ENCODE measurements at regions not wholly inside any gene's neighbourhood (a gene's known extent, or its start where the extent isn't known, plus 50 kb on each side); places are given as distances from the start of the nearest gene placed in this dataset.

DNA sequence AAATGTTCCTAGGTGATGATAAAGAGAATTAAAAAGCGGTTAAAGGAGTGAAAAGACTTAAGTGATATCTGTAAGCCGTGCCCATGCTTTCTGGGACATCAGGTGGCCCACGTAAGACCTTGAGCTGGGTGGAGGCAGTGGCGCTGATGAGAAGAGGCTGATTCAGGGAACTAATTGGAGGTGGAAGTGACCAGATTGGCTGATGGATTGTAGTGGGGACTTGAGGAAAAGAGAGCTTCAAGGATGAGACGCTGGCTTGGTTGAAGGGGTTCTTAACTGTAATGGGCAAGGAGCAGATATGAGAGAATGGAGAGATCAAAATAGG is 69.1 kb upstream of the EP300 start:
- Histone ChIP-seq H3K27me3 (no peaks in the 10 kb centered on the region), H3K27ac (peak overlapping the region in 4 of 5 donors; percentile 85 to 99 (median 98)), H3K4me1 (replicated peaks in 1 of 2) (peaks cover 8 to 14% of the 10 kb centered on the region in 2 donors), H3K36me3 (replicated peaks in 1 of 2) (no peaks in the 10 kb centered on the region), H3K4me3 (no peak overlapping the region), H3K9me3 (replicated peaks in 1 of 3) (no peaks in the 10 kb centered on the region)
- DNase-seq, result peak in 2 of 7 donors; percentile 14 to 17
- WGBS, 4 donors, result 72 to 86% (median 82%) methylated on average over 5 of the region's 5 CpGs
- TF ChIP-seq, protein P1, sequence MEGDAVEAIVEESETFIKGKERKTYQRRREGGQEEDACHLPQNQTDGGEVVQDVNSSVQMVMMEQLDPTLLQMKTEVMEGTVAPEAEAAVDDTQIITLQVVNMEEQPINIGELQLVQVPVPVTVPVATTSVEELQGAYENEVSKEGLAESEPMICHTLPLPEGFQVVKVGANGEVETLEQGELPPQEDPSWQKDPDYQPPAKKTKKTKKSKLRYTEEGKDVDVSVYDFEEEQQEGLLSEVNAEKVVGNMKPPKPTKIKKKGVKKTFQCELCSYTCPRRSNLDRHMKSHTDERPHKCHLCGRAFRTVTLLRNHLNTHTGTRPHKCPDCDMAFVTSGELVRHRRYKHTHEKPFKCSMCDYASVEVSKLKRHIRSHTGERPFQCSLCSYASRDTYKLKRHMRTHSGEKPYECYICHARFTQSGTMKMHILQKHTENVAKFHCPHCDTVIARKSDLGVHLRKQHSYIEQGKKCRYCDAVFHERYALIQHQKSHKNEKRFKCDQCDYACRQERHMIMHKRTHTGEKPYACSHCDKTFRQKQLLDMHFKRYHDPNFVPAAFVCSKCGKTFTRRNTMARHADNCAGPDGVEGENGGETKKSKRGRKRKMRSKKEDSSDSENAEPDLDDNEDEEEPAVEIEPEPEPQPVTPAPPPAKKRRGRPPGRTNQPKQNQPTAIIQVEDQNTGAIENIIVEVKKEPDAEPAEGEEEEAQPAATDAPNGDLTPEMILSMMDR (IDR thresholded peaks at IDR 0.05), result no peak
- TF ChIP-seq POLR2A (IDR thresholded peaks at IDR 0.05), result no peak
- intact Hi-C loops (cut with DNase I), result loop anchor here in 1 of 2 donors (5.0 kb wide), 1 partner anchor 69 kb away; the partner anchor contains the start of gene EP300

DNA sequence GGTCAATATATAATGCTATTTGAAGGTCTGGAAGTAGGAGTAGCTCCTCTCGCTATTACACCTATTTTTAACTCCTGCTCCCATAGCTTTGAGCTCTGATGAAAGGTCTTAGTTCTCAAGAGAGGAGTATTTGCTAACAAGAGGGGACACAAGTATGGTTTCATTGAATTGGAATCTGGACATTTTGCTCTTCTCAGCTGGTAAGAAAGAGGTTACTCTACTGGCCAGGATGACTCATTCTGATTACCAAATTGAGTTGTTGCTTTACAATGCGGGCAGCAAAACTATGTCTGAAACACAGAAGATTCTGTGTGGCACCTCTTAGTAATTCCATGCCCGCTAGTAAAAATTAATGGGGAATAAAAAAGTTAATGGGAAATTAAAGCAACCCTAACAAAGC is 63.6 kb upstream of the EP300 start:
- Histone ChIP-seq H3K27me3 (no peaks in the 10 kb centered on the region), H3K9me3 (replicated peaks in 1 of 3) (no peaks in the 10 kb centered on the region), H3K36me3 (replicated peaks in 1 of 2) (no peaks in the 10 kb centered on the region), H3K4me3 (no peak overlapping the region), H3K27ac (peak overlapping the region in 1 of 5 donors; percentile 65), H3K4me1 (replicated peaks in 1 of 2) (no peaks in the 10 kb centered on the region)
- intact Hi-C loops (cut with DNase I), result no loop called here
- peak in 1 of 7 donors; percentile 19 for DNase-seq
- TF ChIP-seq, protein P1 (IDR thresholded peaks at IDR 0.05), result no peak
- no peak for TF ChIP-seq POLR2A (IDR thresholded peaks at IDR 0.05)
- WGBS, 4 donors, result 49 to 60% (median 53%) methylated on average over 3 of the region's 3 CpGs

DNA sequence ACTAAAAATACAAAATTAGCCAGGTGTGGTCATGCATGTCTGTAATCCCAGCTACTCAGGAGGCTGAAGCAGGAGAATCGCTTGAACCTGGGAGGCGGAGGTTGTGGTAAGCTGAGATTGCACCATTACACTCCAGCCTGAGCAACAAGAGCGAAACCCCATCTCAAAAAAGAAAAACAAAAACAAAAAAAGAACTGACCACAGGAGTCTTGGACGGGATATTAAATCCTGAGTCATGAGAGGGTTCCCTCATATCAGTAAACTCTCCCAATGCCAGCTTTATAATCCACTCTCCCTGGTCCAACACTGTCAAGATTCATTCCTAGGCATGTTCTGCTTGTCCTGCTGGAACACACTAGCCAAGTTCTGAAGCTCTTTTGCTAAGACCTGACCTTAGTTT is 61.5 kb upstream of the EP300 start:
- H3K9me3 ChIP-seq (replicated peaks in 1 of 3), result no peaks in the 10 kb centered on the region
- no peaks in the 10 kb centered on the region for H3K4me1 ChIP-seq (replicated peaks in 1 of 2)
- intact Hi-C loops (cut with DNase I), result no loop called here
- 83 to 93% (median 85%) methylated on average over 4 of the region's 4 CpGs for WGBS, 4 donors
- H3K36me3 ChIP-seq (replicated peaks in 1 of 2), result no peaks in the 10 kb centered on the region
- TF ChIP-seq, protein P1 (IDR thresholded peaks at IDR 0.05), result no peak
- no peak for TF ChIP-seq POLR2A (IDR thresholded peaks at IDR 0.05)
- no peaks in the 10 kb centered on the region for H3K27me3 ChIP-seq
- H3K4me3 ChIP-seq, result no peak overlapping the region
- no peak overlapping the region for H3K27ac ChIP-seq
- DNase-seq, result no peak

DNA sequence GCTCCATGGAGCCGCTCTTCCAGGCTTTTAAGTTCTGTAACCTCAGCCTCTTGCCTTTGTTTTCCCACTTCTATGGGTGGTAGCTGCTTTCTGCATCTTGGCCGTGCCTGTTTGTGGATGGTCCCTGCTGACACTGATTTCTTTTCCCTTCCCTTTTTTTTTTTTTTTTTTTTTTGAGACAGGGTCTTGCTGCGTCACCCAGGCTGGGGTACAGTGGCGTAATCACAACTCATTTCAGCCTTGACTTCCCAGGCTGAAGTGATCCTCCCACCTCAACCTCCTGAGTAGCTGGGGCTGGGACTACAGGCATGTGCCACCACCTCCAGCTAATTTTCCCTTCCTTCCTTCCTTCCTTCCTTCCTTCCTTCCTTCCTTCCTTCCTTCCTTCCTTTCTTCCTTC is 57.7 kb upstream of the EP300 start:
- no peak for TF ChIP-seq POLR2A (IDR thresholded peaks at IDR 0.05)
- TF ChIP-seq, protein P1 (IDR thresholded peaks at IDR 0.05), result no peak
- no peak overlapping the region for H3K27ac ChIP-seq
- no peaks in the 10 kb centered on the region for H3K9me3 ChIP-seq (replicated peaks in 1 of 3)
- no peak for DNase-seq
- 63 to 78% (median 66%) methylated on average over 4 of the region's 4 CpGs for WGBS, 4 donors
- no peak overlapping the region for H3K4me3 ChIP-seq
- no peaks in the 10 kb centered on the region for H3K4me1 ChIP-seq (replicated peaks in 1 of 2)
- intact Hi-C loops (cut with DNase I), result no loop called here
- no peaks in the 10 kb centered on the region for H3K36me3 ChIP-seq (replicated peaks in 1 of 2)
- no peaks in the 10 kb centered on the region for H3K27me3 ChIP-seq
